Cardiac fibroblast (primary cell): ENCODE measurements at regions not wholly inside any gene's neighbourhood (a gene's known extent, or its start where the extent isn't known, plus 50 kb on each side); places are given as distances from the start of the nearest gene placed in this dataset.

Source experiments
- DNase-seq, 2 donors: peaks; one replicate each; pipeline versions ENCODE4 v3.0.0 to v3.0.0-alpha.2; 2010; ENCODE audit warnings: low read depth in 2 of 2
- H3K4me3 ChIP-seq, 2 donors: replicated peaks in 1 of 2; 1 replicate in 1 of 2; 2 replicates in 1 of 2; pipeline ENCODE4 v1.5.1; 2011; ENCODE audit warnings: low read depth in 2 of 2, low read length in 2 of 2, mild to moderate bottlenecking in 2 of 2, moderate library complexity in 1 of 2
- TF ChIP-seq, protein P1 (sequence below): IDR thresholded peaks from one replicate; pipeline ENCODE4 v1.5.1; 2011; ENCODE audit warnings: low read depth, mild to moderate bottlenecking, low read length, inconsistent platforms

DNA sequence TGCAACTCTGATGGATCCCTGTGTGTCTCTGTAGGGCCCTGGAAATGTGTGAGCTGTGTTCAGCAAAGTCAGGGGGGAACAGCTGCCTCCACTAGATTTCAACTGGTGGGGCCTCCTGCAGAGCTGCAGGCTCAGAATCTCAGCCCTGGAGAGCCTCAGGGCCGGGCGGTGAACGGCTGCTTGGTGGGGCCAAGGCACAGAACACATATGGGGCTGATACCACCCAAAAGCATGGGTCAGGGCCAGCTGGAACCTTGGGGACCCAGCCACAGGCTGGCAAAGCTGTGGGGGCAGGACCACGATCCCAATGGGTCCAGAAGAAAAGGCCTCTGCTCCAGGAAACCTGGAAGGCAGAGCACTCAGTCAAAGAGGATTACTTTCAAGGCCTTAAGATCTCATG is 878.5 kb downstream of the BCL11B start:
- DNase-seq = no peak
- TF ChIP-seq, protein P1, sequence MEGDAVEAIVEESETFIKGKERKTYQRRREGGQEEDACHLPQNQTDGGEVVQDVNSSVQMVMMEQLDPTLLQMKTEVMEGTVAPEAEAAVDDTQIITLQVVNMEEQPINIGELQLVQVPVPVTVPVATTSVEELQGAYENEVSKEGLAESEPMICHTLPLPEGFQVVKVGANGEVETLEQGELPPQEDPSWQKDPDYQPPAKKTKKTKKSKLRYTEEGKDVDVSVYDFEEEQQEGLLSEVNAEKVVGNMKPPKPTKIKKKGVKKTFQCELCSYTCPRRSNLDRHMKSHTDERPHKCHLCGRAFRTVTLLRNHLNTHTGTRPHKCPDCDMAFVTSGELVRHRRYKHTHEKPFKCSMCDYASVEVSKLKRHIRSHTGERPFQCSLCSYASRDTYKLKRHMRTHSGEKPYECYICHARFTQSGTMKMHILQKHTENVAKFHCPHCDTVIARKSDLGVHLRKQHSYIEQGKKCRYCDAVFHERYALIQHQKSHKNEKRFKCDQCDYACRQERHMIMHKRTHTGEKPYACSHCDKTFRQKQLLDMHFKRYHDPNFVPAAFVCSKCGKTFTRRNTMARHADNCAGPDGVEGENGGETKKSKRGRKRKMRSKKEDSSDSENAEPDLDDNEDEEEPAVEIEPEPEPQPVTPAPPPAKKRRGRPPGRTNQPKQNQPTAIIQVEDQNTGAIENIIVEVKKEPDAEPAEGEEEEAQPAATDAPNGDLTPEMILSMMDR = no peak
- H3K4me3 ChIP-seq = no peak overlapping the region

DNA sequence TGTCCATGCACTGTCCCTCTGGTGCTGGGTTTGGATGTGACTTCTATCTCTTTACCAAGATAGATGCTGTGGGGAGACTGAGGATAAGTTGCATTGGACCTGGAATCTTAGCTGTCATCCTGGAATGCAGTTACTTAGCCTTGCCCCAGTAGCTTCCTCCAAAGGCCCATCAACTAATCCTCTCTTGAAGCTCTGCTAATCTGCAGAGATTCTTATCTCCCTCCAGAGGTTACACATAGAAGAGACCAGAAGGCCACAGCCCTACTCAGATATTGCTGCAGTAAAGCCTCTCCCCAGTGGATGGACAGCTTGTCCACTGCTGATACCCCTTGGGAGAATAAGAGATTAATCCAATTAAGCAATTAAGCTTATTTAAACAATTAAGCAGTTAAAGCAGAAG is 867.2 kb downstream of the BCL11B start:
- DNase-seq = no peak
- TF ChIP-seq, protein P1 = no peak
- no peak overlapping the region for H3K4me3 ChIP-seq

DNA sequence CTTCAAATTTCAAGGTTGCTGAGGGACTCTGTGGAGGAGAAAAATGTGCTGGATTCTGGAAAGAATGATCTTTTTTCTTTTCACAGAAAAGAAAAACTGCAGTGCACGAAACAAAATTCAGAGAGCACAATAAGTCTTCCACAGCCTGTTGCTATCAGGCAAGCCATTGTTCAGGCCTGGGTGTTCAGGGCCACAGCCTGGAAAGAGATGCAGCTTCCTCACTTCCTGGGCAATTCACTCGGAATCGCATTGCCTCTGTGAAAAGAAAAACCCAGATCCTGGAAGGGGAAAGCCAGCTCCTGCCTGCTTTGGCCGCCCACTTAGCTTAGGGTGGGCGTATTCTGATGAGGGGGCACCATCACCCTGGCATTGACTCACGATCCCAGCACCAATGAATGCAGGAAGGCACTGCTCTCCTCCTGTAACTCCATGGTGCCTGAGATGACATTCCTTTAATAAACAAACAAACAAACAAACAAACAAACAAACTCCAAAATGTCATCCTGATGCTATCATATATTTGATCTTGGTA is 863.9 kb downstream of the BCL11B start:
- DNase-seq = no peak

DNA sequence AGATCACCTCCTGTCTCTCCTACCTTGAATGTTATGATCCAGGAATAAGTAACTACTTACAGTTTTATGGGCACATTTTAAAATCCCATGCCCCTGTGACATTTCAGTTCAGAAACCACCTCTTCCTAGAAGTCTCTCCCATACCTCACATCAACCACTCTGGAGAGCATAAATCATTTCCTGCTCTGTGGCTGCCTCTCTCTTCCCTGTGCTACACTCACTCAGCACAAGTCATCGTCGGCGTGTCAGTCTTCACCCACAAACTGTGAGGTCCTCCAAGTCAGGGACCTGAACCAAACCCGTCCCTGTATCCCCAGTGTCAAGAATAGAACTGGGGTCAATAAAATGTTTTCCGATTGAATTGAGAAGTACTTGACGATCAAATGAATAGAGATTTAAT is 863.3 kb downstream of the BCL11B start:
- H3K4me3 ChIP-seq = no peak overlapping the region
- TF ChIP-seq, protein P1 = no peak
- DNase-seq = no peak

More for the DNA sequence above, 863.9 kb downstream of the BCL11B start:
- H3K4me3 ChIP-seq = no peak overlapping the region
- TF ChIP-seq, protein P1 = no peak

DNA sequence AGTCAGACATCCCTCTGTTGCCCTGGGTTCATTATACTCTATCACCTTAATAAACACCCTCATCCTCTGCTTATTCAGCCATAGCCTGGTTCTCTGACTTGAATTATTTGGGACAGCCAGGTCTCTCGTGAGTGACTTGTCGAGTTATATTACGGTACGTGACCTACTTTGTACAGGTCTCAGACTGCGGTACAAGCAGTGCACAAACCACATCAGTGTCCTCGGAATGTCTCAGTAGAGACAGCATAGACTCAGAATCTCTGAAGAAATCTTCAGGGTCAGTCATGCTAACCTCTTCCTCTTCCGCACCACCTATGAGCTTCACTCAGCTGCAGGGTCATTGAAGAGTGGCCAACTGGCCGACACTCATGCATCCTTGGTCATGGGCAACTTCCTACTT is 860.8 kb downstream of the BCL11B start:
- no peak for DNase-seq
- no peak overlapping the region for H3K4me3 ChIP-seq
- TF ChIP-seq, protein P1 = no peak

DNA sequence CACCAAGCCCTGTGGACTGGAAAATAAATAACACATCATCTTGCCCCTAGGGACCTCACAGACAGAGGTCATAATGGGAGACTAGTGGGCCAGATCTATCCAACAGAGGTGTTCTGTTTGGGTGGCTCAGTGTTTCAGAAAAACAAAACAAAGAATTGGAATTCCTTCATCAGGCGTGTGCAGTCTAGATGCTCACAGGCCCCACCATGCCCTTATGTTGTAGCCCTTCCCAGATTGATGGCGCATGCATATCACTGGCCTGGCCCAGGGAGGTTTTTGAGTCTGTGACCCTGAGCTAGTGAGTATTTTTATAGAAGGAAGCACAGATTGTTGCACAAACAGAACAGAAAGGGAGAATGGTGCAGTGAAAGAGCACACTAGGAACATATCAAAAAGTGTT is 859.6 kb downstream of the BCL11B start:
- no peak overlapping the region for H3K4me3 ChIP-seq
- TF ChIP-seq, protein P1 = no peak
- no peak for DNase-seq

DNA sequence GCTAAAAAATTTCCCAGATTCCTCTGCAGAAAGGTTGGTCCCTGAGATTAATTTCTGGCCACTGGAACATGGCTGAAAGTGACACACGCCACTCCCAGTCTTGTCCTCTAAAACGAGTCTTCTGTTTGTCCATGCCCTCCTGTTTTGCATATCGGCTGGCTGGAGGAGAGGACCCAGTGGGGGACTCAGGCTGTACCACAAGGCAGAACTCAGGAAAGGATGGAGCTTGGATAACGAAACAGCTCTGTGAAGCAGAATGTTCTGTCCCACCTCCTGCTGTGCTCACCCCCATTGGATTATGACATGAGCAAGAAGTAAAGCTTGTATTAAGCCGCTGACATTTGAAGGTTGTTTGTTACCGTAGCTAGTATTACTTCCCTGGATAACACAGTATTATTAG is 856.2 kb downstream of the BCL11B start:
- no peak for DNase-seq

More for the DNA sequence above, 856.2 kb downstream of the BCL11B start:
- TF ChIP-seq, protein P1 = no peak
- no peak overlapping the region for H3K4me3 ChIP-seq
